ENCODE measurements at regions not wholly inside any gene's neighbourhood (a gene's known extent, or its start where the extent isn't known, plus 50 kb on each side); places are given as distances from the start of the nearest gene placed in this dataset.

GRCh38 chr12:60071759-60072191, 475.9 kb downstream of the SLC16A7 start:
- H3K27me3 ChIP-seq (ENCODE audit: control insufficient read depth, insufficient read depth, low read length): no peaks in the 10 kb centered on the region
- no peak overlapping the region for H3K27ac ChIP-seq (ENCODE audit: low read depth, low read length)
- H3K4me3 ChIP-seq (ENCODE audit: low read length): no peak overlapping the region
- H3K36me3 ChIP-seq (ENCODE audit: control insufficient read depth, insufficient read depth, low read length): no peaks in the 10 kb centered on the region
- no peaks in the 10 kb centered on the region for H3K4me1 ChIP-seq (ENCODE audit: control insufficient read depth, insufficient read depth, low read length)
- no peak overlapping the region for H3K9ac ChIP-seq (ENCODE audit: low read length)

GRCh38 chr12:60072911-60073310, 477.1 kb downstream of the SLC16A7 start:
- no peak overlapping the region for H3K4me3 ChIP-seq (ENCODE audit: low read length)
- H3K9ac ChIP-seq (ENCODE audit: low read length): no peak overlapping the region
- no peak overlapping the region for H3K27ac ChIP-seq (ENCODE audit: low read depth, low read length)
- H3K4me1 ChIP-seq (ENCODE audit: control insufficient read depth, insufficient read depth, low read length): no peaks in the 10 kb centered on the region
- H3K36me3 ChIP-seq (ENCODE audit: control insufficient read depth, insufficient read depth, low read length): no peaks in the 10 kb centered on the region
- no peaks in the 10 kb centered on the region for H3K27me3 ChIP-seq (ENCODE audit: control insufficient read depth, insufficient read depth, low read length)

DNA sequence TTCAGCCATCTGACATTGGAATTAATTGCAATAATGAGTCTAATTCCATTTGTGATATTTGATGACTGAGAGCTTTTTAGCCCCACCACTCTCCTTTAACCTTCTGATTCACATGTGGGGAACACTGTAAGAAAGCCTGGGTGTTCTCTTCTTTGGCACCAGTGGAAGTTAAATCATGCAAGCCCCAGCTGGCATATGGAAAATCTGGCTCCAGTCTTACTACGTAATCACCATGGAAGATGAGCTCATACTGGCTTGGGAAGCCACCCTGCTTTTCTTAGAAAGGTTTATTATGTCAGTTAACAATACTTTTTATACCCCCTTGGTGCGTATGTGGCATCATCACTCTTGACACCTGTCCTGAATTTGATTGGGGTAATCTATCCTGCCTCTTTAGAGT, 479.3 kb downstream of the SLC16A7 start:
- Histone ChIP-seq H3K4me3 (ENCODE audit: low read length) (no peak overlapping the region), H3K4me1 (ENCODE audit: control insufficient read depth, insufficient read depth, low read length) (no peaks in the 10 kb centered on the region), H3K36me3 (ENCODE audit: control insufficient read depth, insufficient read depth, low read length) (no peaks in the 10 kb centered on the region), H3K27ac (ENCODE audit: low read depth, low read length) (no peak overlapping the region), H3K9ac (ENCODE audit: low read length) (no peak overlapping the region), H3K27me3 (ENCODE audit: control insufficient read depth, insufficient read depth, low read length) (no peaks in the 10 kb centered on the region)

- Histone ChIP-seq H3K9ac (ENCODE audit: low read length) (no peak overlapping the region), H3K27ac (ENCODE audit: low read depth, low read length) (no peak overlapping the region), H3K27me3 (ENCODE audit: control insufficient read depth, insufficient read depth, low read length) (no peaks in the 10 kb centered on the region), H3K4me3 (ENCODE audit: low read length) (no peak overlapping the region), H3K4me1 (ENCODE audit: control insufficient read depth, insufficient read depth, low read length) (no peaks in the 10 kb centered on the region), H3K36me3 (ENCODE audit: control insufficient read depth, insufficient read depth, low read length) (no peaks in the 10 kb centered on the region)
These were observed 482.2 kb downstream of the SLC16A7 start for GRCh38 chr12:60078026-60078425.

DNA sequence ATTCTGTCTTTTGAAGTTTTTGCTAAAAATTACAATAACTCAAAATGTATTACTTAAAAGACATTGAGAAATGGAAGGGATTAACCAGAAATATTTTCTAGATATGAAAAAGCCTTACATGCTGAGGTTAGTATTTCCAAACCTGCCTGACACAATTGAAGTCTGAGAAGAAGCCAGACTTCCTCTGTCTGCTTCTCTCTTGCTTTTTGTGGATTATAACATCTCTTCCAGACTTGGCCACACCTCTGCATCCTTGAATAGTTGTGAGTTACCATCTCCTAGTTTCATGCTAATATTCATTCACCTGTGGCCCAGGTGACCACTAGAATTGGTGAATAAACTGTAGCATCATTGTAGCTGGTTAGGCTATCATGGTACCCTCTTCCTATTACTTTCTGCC, 497.6 kb downstream of the SLC16A7 start:
- no peak overlapping the region for H3K4me3 ChIP-seq (ENCODE audit: low read length)
- no peak overlapping the region for H3K27ac ChIP-seq (ENCODE audit: low read depth, low read length)
- H3K4me1 ChIP-seq (ENCODE audit: control insufficient read depth, insufficient read depth, low read length): no peaks in the 10 kb centered on the region
- no peaks in the 10 kb centered on the region for H3K36me3 ChIP-seq (ENCODE audit: control insufficient read depth, insufficient read depth, low read length)
- no peak overlapping the region for H3K9ac ChIP-seq (ENCODE audit: low read length)
- no peaks in the 10 kb centered on the region for H3K27me3 ChIP-seq (ENCODE audit: control insufficient read depth, insufficient read depth, low read length)

- Histone ChIP-seq H3K27ac (ENCODE audit: low read depth, low read length) (no peak overlapping the region), H3K27me3 (ENCODE audit: control insufficient read depth, insufficient read depth, low read length) (no peaks in the 10 kb centered on the region), H3K4me3 (ENCODE audit: low read length) (no peak overlapping the region), H3K36me3 (ENCODE audit: control insufficient read depth, insufficient read depth, low read length) (no peaks in the 10 kb centered on the region), H3K9ac (ENCODE audit: low read length) (no peak overlapping the region), H3K4me1 (ENCODE audit: control insufficient read depth, insufficient read depth, low read length) (no peaks in the 10 kb centered on the region)
These were observed 498.6 kb downstream of the SLC16A7 start for GRCh38 chr12:60094436-60094835.

GRCh38 chr12:60096727-60097126, 500.9 kb downstream of the SLC16A7 start:
- Histone ChIP-seq H3K4me3 (ENCODE audit: low read length) (no peak overlapping the region), H3K27ac (ENCODE audit: low read depth, low read length) (no peak overlapping the region), H3K36me3 (ENCODE audit: control insufficient read depth, insufficient read depth, low read length) (no peaks in the 10 kb centered on the region), H3K27me3 (ENCODE audit: control insufficient read depth, insufficient read depth, low read length) (no peaks in the 10 kb centered on the region), H3K4me1 (ENCODE audit: control insufficient read depth, insufficient read depth, low read length) (no peaks in the 10 kb centered on the region), H3K9ac (ENCODE audit: low read length) (no peak overlapping the region)

DNA sequence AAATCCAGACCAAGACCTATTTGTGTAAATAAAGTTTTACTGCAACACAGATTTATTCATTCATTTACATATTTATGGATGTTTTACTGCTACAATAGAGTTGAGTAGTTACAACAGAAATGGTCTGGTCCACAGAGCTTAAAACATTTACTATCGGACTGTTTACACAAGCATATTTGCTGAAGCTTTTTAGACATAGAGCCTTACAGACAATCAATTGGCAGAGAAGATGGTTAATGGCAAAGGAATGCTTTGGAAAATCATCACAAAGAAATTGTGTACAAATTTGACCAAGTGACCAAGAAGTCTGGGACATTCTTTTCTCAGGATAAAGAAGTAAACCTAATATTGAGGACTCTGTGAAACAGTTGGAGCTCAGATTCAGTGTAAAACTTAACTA, 504.3 kb downstream of the SLC16A7 start:
- Histone ChIP-seq H3K9ac (ENCODE audit: low read length) (no peak overlapping the region), H3K36me3 (ENCODE audit: control insufficient read depth, insufficient read depth, low read length) (no peaks in the 10 kb centered on the region), H3K27me3 (ENCODE audit: control insufficient read depth, insufficient read depth, low read length) (no peaks in the 10 kb centered on the region), H3K27ac (ENCODE audit: low read depth, low read length) (no peak overlapping the region), H3K4me3 (ENCODE audit: low read length) (no peak overlapping the region), H3K4me1 (ENCODE audit: control insufficient read depth, insufficient read depth, low read length) (no peaks in the 10 kb centered on the region)

DNA sequence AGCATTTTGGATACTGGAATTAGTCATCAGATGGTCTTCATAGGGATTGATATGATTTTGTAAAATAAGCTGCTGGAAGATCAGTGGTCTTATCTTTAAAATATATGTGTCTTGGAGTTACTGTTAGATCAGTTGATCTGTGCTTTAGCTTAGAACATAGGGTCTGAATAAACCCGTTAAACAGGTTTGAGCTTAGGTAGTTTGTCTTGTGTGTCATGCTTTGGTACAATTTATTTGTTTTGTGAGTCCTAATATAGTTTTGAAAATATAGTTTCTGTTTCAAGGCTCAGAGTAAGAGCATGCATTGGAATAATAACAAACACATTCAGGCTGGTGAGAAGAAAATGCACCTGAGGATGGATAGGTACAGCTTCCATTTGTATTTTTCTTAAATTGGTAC, 505.0 kb downstream of the SLC16A7 start:
- Histone ChIP-seq H3K27ac (ENCODE audit: low read depth, low read length) (no peak overlapping the region), H3K36me3 (ENCODE audit: control insufficient read depth, insufficient read depth, low read length) (no peaks in the 10 kb centered on the region), H3K27me3 (ENCODE audit: control insufficient read depth, insufficient read depth, low read length) (no peaks in the 10 kb centered on the region), H3K4me3 (ENCODE audit: low read length) (no peak overlapping the region), H3K9ac (ENCODE audit: low read length) (no peak overlapping the region), H3K4me1 (ENCODE audit: control insufficient read depth, insufficient read depth, low read length) (no peaks in the 10 kb centered on the region)

GRCh38 chr12:60101715-60102114, 505.9 kb downstream of the SLC16A7 start:
- H3K27ac ChIP-seq (ENCODE audit: low read depth, low read length): no peak overlapping the region
- no peaks in the 10 kb centered on the region for H3K4me1 ChIP-seq (ENCODE audit: control insufficient read depth, insufficient read depth, low read length)
- H3K4me3 ChIP-seq (ENCODE audit: low read length): no peak overlapping the region
- no peak overlapping the region for H3K9ac ChIP-seq (ENCODE audit: low read length)
- no peaks in the 10 kb centered on the region for H3K36me3 ChIP-seq (ENCODE audit: control insufficient read depth, insufficient read depth, low read length)
- no peaks in the 10 kb centered on the region for H3K27me3 ChIP-seq (ENCODE audit: control insufficient read depth, insufficient read depth, low read length)

DNA sequence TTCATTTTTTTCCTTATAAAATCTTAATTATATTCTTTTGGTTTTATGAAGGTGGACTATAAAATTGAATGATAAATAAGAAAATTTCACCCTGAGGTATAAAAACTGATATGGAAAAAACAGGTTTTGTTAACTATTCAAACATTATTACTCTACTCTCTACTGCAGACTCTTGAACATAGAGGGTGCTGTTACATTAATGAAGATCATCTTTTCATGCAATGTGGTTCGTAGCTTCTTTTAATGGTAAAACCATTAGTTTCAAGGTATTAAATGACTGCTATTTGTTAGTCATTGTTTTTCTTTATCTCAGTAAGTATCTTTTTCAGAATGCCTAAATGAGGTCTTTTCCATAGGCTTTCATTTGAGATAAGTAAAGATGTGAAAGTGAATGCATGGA, 510.4 kb downstream of the SLC16A7 start:
- Histone ChIP-seq H3K4me1 (ENCODE audit: control insufficient read depth, insufficient read depth, low read length) (no peaks in the 10 kb centered on the region), H3K27ac (ENCODE audit: low read depth, low read length) (no peak overlapping the region), H3K9ac (ENCODE audit: low read length) (no peak overlapping the region), H3K36me3 (ENCODE audit: control insufficient read depth, insufficient read depth, low read length) (no peaks in the 10 kb centered on the region), H3K4me3 (ENCODE audit: low read length) (no peak overlapping the region), H3K27me3 (ENCODE audit: control insufficient read depth, insufficient read depth, low read length) (no peaks in the 10 kb centered on the region)

DNA sequence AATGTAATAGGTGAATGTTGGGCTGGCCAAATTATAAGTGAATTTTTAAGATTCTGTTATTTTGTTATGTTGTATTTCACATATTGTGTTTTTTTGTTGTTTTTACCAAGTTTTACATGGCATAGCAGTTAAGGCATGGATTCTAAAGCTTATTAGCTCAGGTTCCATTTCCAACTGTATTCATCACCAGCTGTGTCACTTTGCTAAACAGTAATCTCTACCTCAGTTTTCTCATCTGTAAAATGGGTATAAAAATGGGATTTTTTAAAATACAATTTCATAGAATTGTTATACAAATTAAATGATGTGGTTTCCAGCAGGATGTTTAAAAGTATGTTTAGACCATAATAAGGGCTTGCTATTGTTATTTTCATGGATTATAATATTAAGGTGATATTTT, 512.2 kb downstream of the SLC16A7 start:
- Histone ChIP-seq H3K36me3 (ENCODE audit: control insufficient read depth, insufficient read depth, low read length) (no peaks in the 10 kb centered on the region), H3K27me3 (ENCODE audit: control insufficient read depth, insufficient read depth, low read length) (no peaks in the 10 kb centered on the region), H3K4me1 (ENCODE audit: control insufficient read depth, insufficient read depth, low read length) (no peaks in the 10 kb centered on the region), H3K27ac (ENCODE audit: low read depth, low read length) (no peak overlapping the region), H3K4me3 (ENCODE audit: low read length) (no peak overlapping the region), H3K9ac (ENCODE audit: low read length) (no peak overlapping the region)

DNA sequence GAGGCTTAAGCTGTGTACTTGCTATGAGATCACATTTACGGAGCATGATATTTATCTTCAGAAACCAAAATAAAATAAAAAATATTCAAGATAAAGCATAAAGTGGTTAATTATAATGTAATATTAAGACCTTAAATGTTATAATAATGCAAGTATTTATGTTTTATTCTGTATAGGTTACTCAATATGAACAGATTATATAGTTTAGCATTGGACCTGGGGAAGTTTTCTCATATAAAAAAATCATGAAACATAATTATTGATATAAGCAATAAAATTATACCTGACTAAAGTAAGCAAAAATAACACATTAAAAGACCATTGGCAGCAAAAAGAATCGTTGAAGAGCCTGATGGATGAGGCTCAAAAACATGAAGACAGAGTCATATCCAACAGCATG, 516.2 kb downstream of the SLC16A7 start:
- no peaks in the 10 kb centered on the region for H3K4me1 ChIP-seq (ENCODE audit: control insufficient read depth, insufficient read depth, low read length)
- H3K4me3 ChIP-seq (ENCODE audit: low read length): no peak overlapping the region
- H3K36me3 ChIP-seq (ENCODE audit: control insufficient read depth, insufficient read depth, low read length): no peaks in the 10 kb centered on the region
- no peaks in the 10 kb centered on the region for H3K27me3 ChIP-seq (ENCODE audit: control insufficient read depth, insufficient read depth, low read length)
- H3K9ac ChIP-seq (ENCODE audit: low read length): no peak overlapping the region
- H3K27ac ChIP-seq (ENCODE audit: low read depth, low read length): no peak overlapping the region
